GM12878 (cell line): ENCODE measurements at regions not wholly inside any gene's neighbourhood (a gene's known extent, or its start where the extent isn't known, plus 50 kb on each side); places are given as distances from the start of the nearest gene placed in this dataset.
A peak's percentile ranks its signal among the peaks of the same experiment; 100 is the strongest.

Source experiments
- ATAC-seq: fragments of 200-7000 bp; cut with Tn5 transposase; 3 replicates; pipeline ENCODE4 v1.9.1; 2020; ENCODE audit warnings: mild to moderate bottlenecking, moderate library complexity
- BruUV-seq: library from RNA; stranded (reverse); fragments of 400-500 nt; replicated peaks from 2 replicates; lab custom pipeline; 2021; lab: Mats Ljungman, UMichigan
- CTCF ChIA-PET: fragments of 300-600 bp; sonication (Branson Sonifier 250); formaldehyde crosslinking; extraction: SDS; loops from one replicate; lab custom pipeline; 2021; ENCODE audit warnings: inconsistent platforms; lab: Yijun Ruan, JAX
- POLR2A ChIA-PET: fragments of 350-600 bp; formaldehyde crosslinking; extraction: SDS; loops from one replicate; lab custom pipeline; 2021; ENCODE audit warnings: inconsistent platforms; lab: Charles Lee
- RAD21 ChIA-PET: fragments of 300-600 bp; sonication (Branson Sonifier 250); formaldehyde crosslinking; loops from one replicate; lab custom pipeline; 2023; ENCODE audit warnings: antibody characterized with exemption; ENCODE audit not compliant: unreplicated experiment; lab: Charles Lee
- SMC1A ChIA-PET: fragments of 300-600 bp; sonication (Branson Sonifier 250); formaldehyde crosslinking; loops from one replicate; lab custom pipeline; 2023; ENCODE audit not compliant: unreplicated experiment, uncharacterized antibody; lab: Charles Lee
- DNase-seq: peaks from one replicate; pipeline ENCODE4 v3.0.0-alpha.2; 2011; ENCODE audit warnings: low read depth, low spot score
- FAIRE-seq: peaks from 3 replicates; lab custom pipeline; 2011; peaks lifted over from hg19 to GRCh38; lab: Jason Lieb, UNC
- H2AFZ ChIP-seq: 2 replicates; pipeline ENCODE4 v1.6.0; 2011; ENCODE audit warnings: low read depth, low read length, control low read depth; ENCODE audit not compliant: control insufficient read depth
- H3K27ac ChIP-seq: 2 replicates; pipeline ENCODE4 v1.5.1; 2011; ENCODE audit warnings: control low read depth; ENCODE audit not compliant: control insufficient read depth, insufficient read depth
- H3K27me3 ChIP-seq, 2 experiments: replicated peaks in 1 of 2; 2 replicates each; pipeline versions ENCODE4 v1.6.0 to v1.6.1; 2011; ENCODE audit warnings: low read length in 1 of 2; ENCODE audit not compliant: control insufficient read depth in 2 of 2, insufficient read depth in 2 of 2
- H3K36me3 ChIP-seq, 2 experiments: 2 replicates each; pipeline ENCODE4 v1.5.1; 2011; ENCODE audit warnings: low read length in 1 of 2; ENCODE audit not compliant: control insufficient read depth in 2 of 2, insufficient read depth in 2 of 2
- H3K4me1 ChIP-seq: 2 replicates; pipeline ENCODE4 v1.6.1; 2011; ENCODE audit warnings: mild to moderate bottlenecking, low read length, moderate library complexity, mixed read lengths; ENCODE audit not compliant: control insufficient read depth, insufficient read depth
- H3K4me2 ChIP-seq: 2 replicates; pipeline ENCODE4 v1.6.0; 2011; ENCODE audit warnings: control low read depth; ENCODE audit not compliant: control insufficient read depth, insufficient read depth
- H3K4me3 ChIP-seq: fragments of 200-600 bp; sonication (generic); 2 replicates; pipeline ENCODE4 v1.5.1; 2016
- H3K79me2 ChIP-seq: 2 replicates; pipeline ENCODE4 v1.6.0; 2011; ENCODE audit warnings: low read length; ENCODE audit not compliant: control insufficient read depth, insufficient read depth
- H3K9ac ChIP-seq: 2 replicates; pipeline ENCODE4 v1.8.0; 2011; ENCODE audit warnings: low read length, control low read depth, mixed read lengths; ENCODE audit not compliant: control insufficient read depth, insufficient read depth
- H3K9me3 ChIP-seq: replicated peaks from 3 replicates; pipeline ENCODE4 v1.5.1; 2011; ENCODE audit warnings: mild to moderate bottlenecking, low read length; ENCODE audit not compliant: control insufficient read depth, insufficient read depth
- H4K20me1 ChIP-seq: 2 replicates; pipeline ENCODE4 v1.6.0; 2011; ENCODE audit not compliant: control insufficient read depth, insufficient read depth
- EP300 ChIP-seq, 2 experiments: fragments of 150-350 bp in 1 of 2; IDR thresholded peaks; 2 replicates each; pipeline ENCODE4 v1.6.1; 2011 to 2012; ENCODE audit warnings: low read depth in 2 of 2, low read length in 2 of 2, borderline replicate concordance in 1 of 2, improper control_type of control experiment in 1 of 2, inconsistent platforms in 1 of 2; ENCODE audit not compliant: control insufficient read depth in 1 of 2
- KDM1A ChIP-seq: fragments of 200-600 bp; sonication (generic); IDR thresholded peaks from 2 replicates; pipeline ENCODE4 v1.6.1; 2016; ENCODE audit warnings: borderline replicate concordance
- MYB ChIP-seq: fragments of 150-350 bp; IDR thresholded peaks from 2 replicates; pipeline ENCODE4 v1.6.1; 2014; ENCODE audit warnings: mild to moderate bottlenecking, low read depth, low read length, borderline replicate concordance
- RB1 ChIP-seq: fragments of 450-650 bp; formaldehyde crosslinking; IDR thresholded peaks from 2 replicates; pipeline ENCODE4 v1.6.1; 2017; ENCODE audit warnings: mild to moderate bottlenecking, borderline replicate concordance
- ZNF24 ChIP-seq: fragments of 450-650 bp; IDR thresholded peaks from 2 replicates; pipeline ENCODE4 v1.6.1; 2017; ENCODE audit warnings: antibody characterized with exemption, mild to moderate bottlenecking
- in situ Hi-C: fragments of 300-500 bp; cut with MboI; formaldehyde crosslinking; loops from 9 replicates; pipeline ENCODE4 v1.14.3; 2018; ENCODE audit warnings: mixed read lengths
- intact Hi-C: fragments of 100-400 bp; cut with micrococcal nuclease; formaldehyde crosslinking; loops from one replicate; pipeline ENCODE4 v1.14.2; 2022; ENCODE audit not compliant: unreplicated experiment
- TF ChIP-seq, protein P1 (sequence below): IDR thresholded peaks from 2 replicates; pipeline ENCODE4 v1.6.1; 2012; ENCODE audit warnings: mild to moderate bottlenecking, low read depth, low read length
- TF ChIP-seq, protein P2 (sequence below): IDR thresholded peaks from 2 replicates; pipeline ENCODE4 v1.6.1; 2011; ENCODE audit warnings: low read depth, mild to moderate bottlenecking, low read length, moderate library complexity, borderline replicate concordance; ENCODE audit errors: extremely low read depth
- TF ChIP-seq, protein P3 (sequence below): IDR thresholded peaks from 2 replicates; pipeline ENCODE4 v1.6.1; 2011; ENCODE audit warnings: mild to moderate bottlenecking, low read depth, low read length, moderate library complexity; ENCODE audit not compliant: insufficient replicate concordance

DNA sequence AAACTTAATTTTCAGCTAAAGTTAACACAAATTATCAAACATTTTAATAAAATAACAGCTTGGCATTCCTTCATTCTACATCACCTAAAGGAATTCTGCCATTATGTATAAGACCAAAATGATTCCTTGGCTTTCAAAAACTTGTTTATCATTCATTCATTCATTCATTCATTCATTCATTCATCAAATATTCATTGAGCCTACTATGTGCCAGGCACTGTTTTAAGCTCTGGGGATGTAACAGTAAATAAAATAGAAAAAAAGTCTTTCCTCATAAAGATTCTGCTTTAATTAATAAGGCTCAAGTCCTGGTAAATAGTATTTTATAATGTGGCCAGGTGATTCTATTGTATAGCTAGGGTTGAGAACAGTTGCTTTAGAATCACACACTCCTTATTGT, 127.9 kb downstream of the GPR85 start:
- BruUV-seq: no TSS peak
- CTCF ChIA-PET: interaction anchor here (0.6 to 1.3 kb wide), 3 partner anchors 11 to 213 kb away, joined by 3 to 4 read pairs (median 4); no protein-coding TSS in a partner anchor
- SMC1A ChIA-PET: no interaction called here

More for the DNA sequence above, 127.9 kb downstream of the GPR85 start:
- intact Hi-C loops: no loop called here
- TF ChIP-seq, protein P1, sequence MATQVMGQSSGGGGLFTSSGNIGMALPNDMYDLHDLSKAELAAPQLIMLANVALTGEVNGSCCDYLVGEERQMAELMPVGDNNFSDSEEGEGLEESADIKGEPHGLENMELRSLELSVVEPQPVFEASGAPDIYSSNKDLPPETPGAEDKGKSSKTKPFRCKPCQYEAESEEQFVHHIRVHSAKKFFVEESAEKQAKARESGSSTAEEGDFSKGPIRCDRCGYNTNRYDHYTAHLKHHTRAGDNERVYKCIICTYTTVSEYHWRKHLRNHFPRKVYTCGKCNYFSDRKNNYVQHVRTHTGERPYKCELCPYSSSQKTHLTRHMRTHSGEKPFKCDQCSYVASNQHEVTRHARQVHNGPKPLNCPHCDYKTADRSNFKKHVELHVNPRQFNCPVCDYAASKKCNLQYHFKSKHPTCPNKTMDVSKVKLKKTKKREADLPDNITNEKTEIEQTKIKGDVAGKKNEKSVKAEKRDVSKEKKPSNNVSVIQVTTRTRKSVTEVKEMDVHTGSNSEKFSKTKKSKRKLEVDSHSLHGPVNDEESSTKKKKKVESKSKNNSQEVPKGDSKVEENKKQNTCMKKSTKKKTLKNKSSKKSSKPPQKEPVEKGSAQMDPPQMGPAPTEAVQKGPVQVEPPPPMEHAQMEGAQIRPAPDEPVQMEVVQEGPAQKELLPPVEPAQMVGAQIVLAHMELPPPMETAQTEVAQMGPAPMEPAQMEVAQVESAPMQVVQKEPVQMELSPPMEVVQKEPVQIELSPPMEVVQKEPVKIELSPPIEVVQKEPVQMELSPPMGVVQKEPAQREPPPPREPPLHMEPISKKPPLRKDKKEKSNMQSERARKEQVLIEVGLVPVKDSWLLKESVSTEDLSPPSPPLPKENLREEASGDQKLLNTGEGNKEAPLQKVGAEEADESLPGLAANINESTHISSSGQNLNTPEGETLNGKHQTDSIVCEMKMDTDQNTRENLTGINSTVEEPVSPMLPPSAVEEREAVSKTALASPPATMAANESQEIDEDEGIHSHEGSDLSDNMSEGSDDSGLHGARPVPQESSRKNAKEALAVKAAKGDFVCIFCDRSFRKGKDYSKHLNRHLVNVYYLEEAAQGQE: no peak
- TF ChIP-seq KDM1A (no peak), EP300 (IDR thresholded peaks at IDR 0.05; ENCODE audit: borderline replicate concordance in 1 of 2, control insufficient read depth in 1 of 2, low read depth in 2 of 2, low read length in 2 of 2) (no peak), MYB (no peak), RB1 (no peak), ZNF24 (peak; percentile 67; the same call in 1 of the 2 replicates)
- TF ChIP-seq, protein P2, sequence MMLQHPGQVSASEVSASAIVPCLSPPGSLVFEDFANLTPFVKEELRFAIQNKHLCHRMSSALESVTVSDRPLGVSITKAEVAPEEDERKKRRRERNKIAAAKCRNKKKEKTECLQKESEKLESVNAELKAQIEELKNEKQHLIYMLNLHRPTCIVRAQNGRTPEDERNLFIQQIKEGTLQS: no peak
- TF ChIP-seq, protein P3, sequence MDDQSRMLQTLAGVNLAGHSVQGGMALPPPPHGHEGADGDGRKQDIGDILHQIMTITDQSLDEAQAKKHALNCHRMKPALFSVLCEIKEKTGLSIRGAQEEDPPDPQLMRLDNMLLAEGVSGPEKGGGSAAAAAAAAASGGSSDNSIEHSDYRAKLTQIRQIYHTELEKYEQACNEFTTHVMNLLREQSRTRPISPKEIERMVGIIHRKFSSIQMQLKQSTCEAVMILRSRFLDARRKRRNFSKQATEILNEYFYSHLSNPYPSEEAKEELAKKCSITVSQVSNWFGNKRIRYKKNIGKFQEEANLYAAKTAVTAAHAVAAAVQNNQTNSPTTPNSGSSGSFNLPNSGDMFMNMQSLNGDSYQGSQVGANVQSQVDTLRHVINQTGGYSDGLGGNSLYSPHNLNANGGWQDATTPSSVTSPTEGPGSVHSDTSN: no peak
- Histone ChIP-seq H3K4me2 (no peak overlapping the region), H2AFZ (no peak overlapping the region), H3K27ac (no peak overlapping the region), H3K4me3 (no peak overlapping the region), H3K9me3 (no peaks in the 10 kb centered on the region), H3K27me3 (no peaks in the 10 kb centered on the region), H4K20me1 (no peaks in the 10 kb centered on the region), H3K4me1 (no peaks in the 10 kb centered on the region), H3K79me2 (no peaks in the 10 kb centered on the region), H3K9ac (no peak overlapping the region), H3K36me3 (no peaks in the 10 kb centered on the region)
- in situ Hi-C loops: no loop called here
- ATAC-seq: no peak
- FAIRE-seq: no peak
- ChIA-PET RAD21 (no interaction called here), POLR2A (no interaction called here)
- no peak for DNase-seq
